Fibroblast of skin of scalp (primary cell): ENCODE measurements at regions not wholly inside any gene's neighbourhood (a gene's known extent, or its start where the extent isn't known, plus 50 kb on each side); places are given as distances from the start of the nearest gene placed in this dataset.

Experiments
- DNase-seq: peaks from one replicate; pipeline ENCODE4 v3.0.0-alpha.2; 2013

DNA sequence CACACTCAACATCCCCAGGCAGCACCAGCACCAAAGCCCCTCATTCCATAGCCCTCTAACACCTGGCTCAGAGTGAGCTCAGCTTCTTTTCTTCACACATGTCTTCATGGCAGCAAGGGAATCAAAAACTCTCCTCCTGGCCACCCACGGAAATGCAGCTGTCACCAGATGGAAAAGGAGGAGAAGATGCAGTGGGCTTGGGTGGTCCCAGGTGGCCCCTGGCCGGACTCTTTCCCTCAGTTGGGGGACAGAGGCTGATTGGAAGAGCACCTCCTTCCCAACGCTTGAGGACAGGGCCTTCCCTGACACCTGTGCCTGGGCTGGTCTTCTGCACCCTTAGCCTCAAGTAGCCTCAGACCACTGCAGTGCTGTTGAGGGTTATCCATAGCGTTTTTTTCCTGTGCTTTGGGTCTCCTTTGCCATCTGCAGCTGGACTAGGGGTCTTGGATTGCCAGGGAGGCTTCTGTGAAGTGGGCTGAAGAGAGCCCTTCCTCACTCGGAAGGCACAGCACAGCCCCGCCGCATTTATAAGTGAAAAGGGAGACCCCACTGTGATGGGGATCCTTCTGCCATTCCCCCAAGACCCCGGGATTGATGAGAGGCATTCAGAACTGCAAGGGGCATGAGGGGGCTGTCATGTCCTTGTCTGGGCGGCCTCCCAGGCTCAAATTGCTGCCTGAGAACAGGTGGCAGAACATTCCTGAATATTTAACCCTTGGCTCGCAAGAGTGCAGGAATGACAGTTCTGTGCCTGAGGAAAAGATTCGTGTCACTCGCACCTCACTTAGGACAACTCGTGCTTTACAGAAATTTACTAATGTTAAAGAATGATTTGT is 200.0 kb downstream of the AUH start:
- no peak for DNase-seq

DNA sequence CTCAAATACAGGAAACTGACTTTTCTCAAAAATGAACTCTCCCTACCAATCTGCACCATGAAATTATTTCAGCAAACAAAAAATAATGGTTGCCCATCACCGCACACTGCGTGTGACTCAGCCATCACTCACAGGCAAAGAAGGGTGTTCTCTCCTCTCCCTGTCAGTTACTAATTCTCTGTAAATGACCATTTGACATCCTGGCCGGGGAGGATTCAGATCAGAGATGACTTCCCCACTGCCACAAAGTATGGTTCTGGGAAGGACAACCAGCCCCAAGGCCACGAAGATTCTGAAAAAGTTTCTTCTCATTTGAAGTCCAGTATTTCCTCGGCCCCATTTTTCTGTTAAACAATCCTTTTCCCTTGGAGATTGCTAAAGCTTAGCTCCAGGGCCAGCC is 199.4 kb downstream of the AUH start:
- DNase-seq = no peak

DNA sequence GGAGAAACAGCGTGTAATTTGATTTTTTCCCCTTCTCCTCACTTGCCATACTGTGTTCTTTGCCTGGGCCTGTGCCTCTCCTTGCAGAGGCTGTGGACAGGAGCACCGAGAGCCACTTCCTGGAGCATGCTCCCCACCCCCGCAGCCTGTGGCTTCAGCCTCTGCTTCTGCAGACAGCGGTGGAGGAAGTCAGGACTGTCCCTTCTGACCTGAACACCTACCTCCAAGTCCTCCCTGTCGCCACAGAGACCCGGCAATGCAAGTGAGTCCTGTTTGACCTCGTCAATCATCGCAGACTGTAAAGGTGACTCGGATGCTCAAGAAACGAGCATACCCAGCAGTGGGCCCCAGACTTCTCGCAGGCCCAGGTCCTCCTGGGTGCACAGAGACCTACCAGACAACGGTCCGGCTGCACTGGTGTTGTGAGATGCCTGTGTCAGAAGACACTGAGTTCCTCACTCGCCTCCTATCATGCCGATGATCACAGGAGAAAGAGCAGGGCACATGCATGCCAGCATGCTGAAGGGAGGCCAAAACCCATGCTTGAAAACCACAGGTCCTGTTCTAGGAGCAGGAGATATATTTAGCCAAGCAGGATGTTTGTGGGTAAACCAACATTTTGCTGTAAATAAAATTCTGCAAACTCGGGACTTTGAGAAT is 198.8 kb downstream of the AUH start:
- DNase-seq = no peak

- no peak for DNase-seq
Measured at GRCh38 chr9:91163444-91163772, 198.3 kb downstream of the AUH start.

DNA sequence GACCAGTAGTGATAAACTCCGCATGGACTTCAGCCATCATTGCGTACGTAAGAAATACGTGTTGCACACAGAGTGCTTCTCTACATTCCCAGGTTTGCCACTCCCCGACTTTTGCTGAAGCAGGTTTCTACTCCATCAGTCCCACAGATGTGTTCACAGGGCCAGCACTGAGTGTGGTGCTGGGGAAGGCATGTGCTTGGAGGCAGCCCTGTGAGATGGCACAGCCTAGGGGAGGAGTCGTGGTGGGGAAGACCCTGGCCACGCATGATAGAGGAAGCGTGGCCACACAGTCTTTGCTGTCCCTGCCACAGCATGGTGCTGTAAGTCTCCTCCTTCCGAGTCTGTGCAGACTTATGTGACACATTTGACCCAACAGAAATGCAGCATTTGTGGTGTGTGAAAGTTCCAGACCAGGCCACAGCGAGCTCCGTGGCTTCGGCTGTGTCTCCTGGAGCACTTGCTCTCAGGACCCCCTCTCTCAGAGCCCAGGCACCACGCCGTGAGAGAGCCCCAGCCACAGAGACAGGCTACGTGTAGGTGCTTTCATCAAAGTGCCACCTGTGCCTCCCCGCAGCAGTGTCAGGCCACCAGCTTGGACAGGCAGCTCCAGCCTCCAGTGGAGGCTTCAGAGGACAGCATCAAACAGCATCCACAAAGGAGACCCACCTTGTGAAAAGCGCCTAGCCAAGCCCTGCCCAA is 197.8 kb downstream of the AUH start:
- no peak for DNase-seq
